HG03565 (cell line): ENCODE measurements at regions not wholly inside any gene's neighbourhood (a gene's known extent, or its start where the extent isn't known, plus 50 kb on each side); places are given as distances from the start of the nearest gene placed in this dataset.
"Not testable (repeated sequence)": the region's sequence is repeated elsewhere in the genome, so short reads cannot be mapped to it uniquely, and the experiment has no call there.

Source experiments
- ATAC-seq: cut with Tn5 transposase; IDR thresholded peaks from one replicate; pipeline ENCODE4 v1.9.1; 2021; ENCODE audit warnings: mild to moderate bottlenecking, moderate library complexity; ENCODE audit not compliant: unreplicated experiment

GRCh38 chr3:168671091-168671490 is 575.4 kb upstream of the GOLIM4 start:
- no peak for ATAC-seq

GRCh38 chr3:168660879-168661657 is 565.3 kb upstream of the GOLIM4 start:
- ATAC-seq = not testable (repeated sequence)

- ATAC-seq = no peak
These were observed 563.3 kb upstream of the GOLIM4 start for GRCh38 chr3:168659015-168659414.

- ATAC-seq = no peak
These were observed 559.9 kb upstream of the GOLIM4 start for GRCh38 chr3:168655611-168656010.

GRCh38 chr3:168654700-168655099 is 559.0 kb upstream of the GOLIM4 start:
- no peak for ATAC-seq

GRCh38 chr3:168653255-168653654 is 557.5 kb upstream of the GOLIM4 start:
- ATAC-seq = no peak

- no peak for ATAC-seq
These were observed 552.6 kb upstream of the GOLIM4 start for GRCh38 chr3:168648321-168648720.

- ATAC-seq = no peak
These were observed 551.9 kb upstream of the GOLIM4 start for GRCh38 chr3:168647582-168647981.

- no peak for ATAC-seq
These were observed 549.5 kb upstream of the GOLIM4 start for GRCh38 chr3:168645180-168645579.

- ATAC-seq = no peak
These were observed 532.8 kb upstream of the GOLIM4 start for GRCh38 chr3:168628549-168628948.

- ATAC-seq = no peak
These were observed 529.8 kb upstream of the GOLIM4 start for GRCh38 chr3:168625477-168625876.

GRCh38 chr3:168624892-168625448 is 529.2 kb upstream of the GOLIM4 start:
- no peak for ATAC-seq

GRCh38 chr3:168624195-168624594 is 528.5 kb upstream of the GOLIM4 start:
- no peak for ATAC-seq

- no peak for ATAC-seq
These were observed 527.1 kb upstream of the GOLIM4 start for GRCh38 chr3:168622795-168623194.

GRCh38 chr3:168620854-168621253 is 525.1 kb upstream of the GOLIM4 start:
- peak; percentile 53 for ATAC-seq

GRCh38 chr3:168618827-168619470 is 523.2 kb upstream of the GOLIM4 start:
- ATAC-seq = no peak

- no peak for ATAC-seq
These were observed 521.9 kb upstream of the GOLIM4 start for GRCh38 chr3:168617658-168618057.

- ATAC-seq = no peak
These were observed 521.2 kb upstream of the GOLIM4 start for GRCh38 chr3:168616915-168617314.

- ATAC-seq = no peak
These were observed 519.8 kb upstream of the GOLIM4 start for GRCh38 chr3:168615493-168616020.

- no peak for ATAC-seq
These were observed 517.4 kb upstream of the GOLIM4 start for GRCh38 chr3:168613151-168613550.

- ATAC-seq = no peak
These were observed 516.9 kb upstream of the GOLIM4 start for GRCh38 chr3:168612671-168613070.

GRCh38 chr3:168611826-168612225 is 516.1 kb upstream of the GOLIM4 start:
- ATAC-seq = no peak
